ENCODE measurements at regions not wholly inside any gene's neighbourhood (a gene's known extent, or its start where the extent isn't known, plus 50 kb on each side); places are given as distances from the start of the nearest gene placed in this dataset.
"Not testable (repeated sequence)": the region's sequence is repeated elsewhere in the genome, so short reads cannot be mapped to it uniquely, and the experiment has no call there.

DNA sequence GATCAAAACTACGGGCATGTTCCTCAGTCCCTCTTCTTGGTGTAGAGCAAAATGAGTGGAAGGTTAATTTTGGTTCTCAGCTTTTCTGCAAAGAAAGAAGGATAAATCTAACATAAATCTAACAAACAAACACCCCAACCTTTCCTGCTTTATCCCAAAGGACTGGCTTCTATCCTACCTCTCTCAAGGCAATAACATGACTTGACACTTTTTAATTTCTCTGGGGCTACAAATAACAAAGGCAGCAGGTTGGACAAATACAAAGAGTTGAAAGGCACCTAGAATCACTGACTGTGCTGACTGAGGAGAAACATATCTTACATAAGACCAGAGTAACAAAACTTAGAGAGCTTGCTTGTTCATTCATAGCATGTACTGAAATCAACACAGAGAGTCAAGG is 703.6 kb upstream of the PITX2 start:
- no peaks in the 10 kb centered on the region for H3K79me2 ChIP-seq (ENCODE audit: control insufficient read depth, insufficient read depth, low read length, unreplicated experiment)
- no peak overlapping the region for H2AFZ ChIP-seq (ENCODE audit: low read length, unreplicated experiment)
- H3K27me3 ChIP-seq (ENCODE audit: insufficient read depth, low read length): no peaks in the 10 kb centered on the region
- H3K36me3 ChIP-seq (ENCODE audit: insufficient read depth, low read length): no peaks in the 10 kb centered on the region
- H3K4me3 ChIP-seq (ENCODE audit: low read depth, low read length): no peak overlapping the region
- peaks cover 21% of the 10 kb centered on the region for H3K4me1 ChIP-seq (ENCODE audit: control insufficient read depth, insufficient read depth, low read length, unreplicated experiment)
- H3K27ac ChIP-seq (ENCODE audit: low read depth, low read length): no peak overlapping the region

DNA sequence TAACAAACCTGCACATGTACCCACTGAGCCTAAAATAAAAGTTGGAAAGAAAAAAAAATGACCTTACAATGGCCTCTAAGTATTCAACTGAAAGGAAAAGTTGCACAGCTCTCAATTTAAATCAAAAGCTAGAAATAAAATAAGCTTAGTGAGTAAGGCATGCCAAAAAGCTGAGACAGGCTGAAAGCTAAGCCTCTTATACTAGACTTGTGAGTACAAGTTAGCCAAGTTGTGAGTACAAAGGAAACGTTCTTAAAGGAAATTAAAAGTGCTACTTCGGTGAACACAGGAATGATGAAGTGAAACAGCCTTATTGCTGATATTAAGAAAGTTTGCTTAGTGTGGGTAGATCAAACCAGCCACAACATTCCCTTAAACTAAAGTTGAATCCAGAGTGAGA is 707.9 kb upstream of the PITX2 start:
- H3K27me3 ChIP-seq (ENCODE audit: insufficient read depth, low read length): no peaks in the 10 kb centered on the region
- H3K79me2 ChIP-seq (ENCODE audit: control insufficient read depth, insufficient read depth, low read length, unreplicated experiment): no peaks in the 10 kb centered on the region
- no peak overlapping the region for H3K4me3 ChIP-seq (ENCODE audit: low read depth, low read length)
- no peak overlapping the region for H3K27ac ChIP-seq (ENCODE audit: low read depth, low read length)
- no peaks in the 10 kb centered on the region for H3K36me3 ChIP-seq (ENCODE audit: insufficient read depth, low read length)
- no peaks in the 10 kb centered on the region for H3K4me1 ChIP-seq (ENCODE audit: control insufficient read depth, insufficient read depth, low read length, unreplicated experiment)
- H2AFZ ChIP-seq (ENCODE audit: low read length, unreplicated experiment): peak overlapping the region; percentile 62

DNA sequence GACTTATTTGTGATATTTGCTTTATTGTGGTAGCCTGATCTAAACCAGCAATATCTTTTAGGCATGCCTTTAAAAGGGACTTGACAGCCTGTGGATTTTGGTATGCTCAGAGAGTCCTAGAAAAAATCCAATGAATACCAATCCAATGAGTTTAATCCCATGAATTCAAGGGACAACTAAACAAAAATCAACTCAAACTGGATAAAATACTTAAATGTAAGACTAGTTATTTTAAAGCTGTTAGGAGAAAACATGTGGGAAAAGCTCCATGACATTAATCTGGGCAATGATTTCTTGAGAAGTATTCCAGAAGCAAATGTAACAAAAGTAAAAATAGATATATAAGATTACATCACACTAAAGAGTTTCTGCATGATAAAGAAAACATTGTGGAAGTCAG is 711.5 kb upstream of the PITX2 start:
- H3K36me3 ChIP-seq (ENCODE audit: insufficient read depth, low read length): no peaks in the 10 kb centered on the region
- H3K4me3 ChIP-seq (ENCODE audit: low read depth, low read length): no peak overlapping the region
- no peak overlapping the region for H2AFZ ChIP-seq (ENCODE audit: low read length, unreplicated experiment)
- no peaks in the 10 kb centered on the region for H3K4me1 ChIP-seq (ENCODE audit: control insufficient read depth, insufficient read depth, low read length, unreplicated experiment)
- no peak overlapping the region for H3K27ac ChIP-seq (ENCODE audit: low read depth, low read length)
- no peaks in the 10 kb centered on the region for H3K27me3 ChIP-seq (ENCODE audit: insufficient read depth, low read length)
- H3K79me2 ChIP-seq (ENCODE audit: control insufficient read depth, insufficient read depth, low read length, unreplicated experiment): no peaks in the 10 kb centered on the region

DNA sequence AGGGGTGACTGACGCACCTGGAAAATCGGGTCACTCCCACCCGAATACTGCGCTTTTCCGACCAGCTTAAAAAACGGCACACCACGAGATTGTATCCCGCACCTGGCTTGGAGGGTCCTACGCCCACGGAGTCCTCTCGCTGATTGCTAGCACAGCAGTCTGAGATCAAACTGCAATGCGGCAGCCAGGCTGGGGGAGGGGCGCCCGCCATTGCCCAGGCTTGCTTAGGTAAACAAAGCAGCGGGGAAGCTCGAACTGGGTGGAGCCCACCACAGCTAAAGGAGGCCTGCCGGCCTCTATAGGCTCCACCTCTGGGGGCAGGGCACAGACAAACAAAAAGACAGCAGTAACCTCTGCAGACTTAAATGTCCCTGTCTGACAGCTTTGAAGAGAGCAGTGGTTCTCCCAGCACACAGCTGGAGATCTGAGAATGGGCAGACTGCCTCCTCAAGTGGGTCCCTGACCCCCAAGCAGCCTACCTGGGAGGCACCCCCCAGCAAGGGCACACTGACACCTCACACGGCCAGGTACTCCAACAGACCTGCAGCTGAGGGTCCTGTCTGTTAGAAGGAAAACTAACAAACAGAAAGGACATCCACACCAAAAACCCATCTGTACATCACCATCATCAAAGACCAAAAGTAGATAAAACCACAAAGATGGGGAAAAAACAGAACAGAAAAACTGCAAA is 714.5 kb upstream of the PITX2 start:
- not testable (repeated sequence) for H3K4me3 ChIP-seq (ENCODE audit: low read depth, low read length); H2AFZ ChIP-seq (ENCODE audit: low read length, unreplicated experiment); H3K27ac ChIP-seq (ENCODE audit: low read depth, low read length)

DNA sequence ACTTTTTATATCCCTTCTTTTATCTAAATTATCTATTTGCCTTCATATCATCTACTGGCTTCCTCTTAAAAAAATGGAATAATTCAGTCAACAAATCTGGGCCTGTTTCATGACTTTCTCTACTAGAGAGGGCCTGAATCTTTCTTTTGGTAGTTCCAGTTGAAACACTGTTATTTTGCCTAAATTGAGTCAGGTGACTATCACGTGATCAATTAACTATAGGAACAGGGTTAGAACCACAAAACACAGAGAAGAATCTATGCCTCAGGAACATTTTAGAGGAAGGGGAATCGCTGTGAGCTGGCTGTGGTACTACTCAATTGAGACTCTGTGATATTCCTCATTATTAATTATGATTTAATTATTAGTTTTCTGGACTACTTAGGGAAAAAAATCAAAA is 736.7 kb upstream of the PITX2 start:
- H3K36me3 ChIP-seq (ENCODE audit: insufficient read depth, low read length): no peaks in the 10 kb centered on the region
- peaks cover 13% of the 10 kb centered on the region for H3K27me3 ChIP-seq (ENCODE audit: insufficient read depth, low read length)
- no peak overlapping the region for H3K27ac ChIP-seq (ENCODE audit: low read depth, low read length)
- H3K4me1 ChIP-seq (ENCODE audit: control insufficient read depth, insufficient read depth, low read length, unreplicated experiment): no peaks in the 10 kb centered on the region
- no peak overlapping the region for H3K4me3 ChIP-seq (ENCODE audit: low read depth, low read length)
- no peaks in the 10 kb centered on the region for H3K79me2 ChIP-seq (ENCODE audit: control insufficient read depth, insufficient read depth, low read length, unreplicated experiment)
- H2AFZ ChIP-seq (ENCODE audit: low read length, unreplicated experiment): no peak overlapping the region

More for the DNA sequence above, 714.5 kb upstream of the PITX2 start:
- not testable (repeated sequence) for H3K79me2 ChIP-seq (ENCODE audit: control insufficient read depth, insufficient read depth, low read length, unreplicated experiment); H3K4me1 ChIP-seq (ENCODE audit: control insufficient read depth, insufficient read depth, low read length, unreplicated experiment); H3K27me3 ChIP-seq (ENCODE audit: insufficient read depth, low read length); H3K36me3 ChIP-seq (ENCODE audit: insufficient read depth, low read length)

DNA sequence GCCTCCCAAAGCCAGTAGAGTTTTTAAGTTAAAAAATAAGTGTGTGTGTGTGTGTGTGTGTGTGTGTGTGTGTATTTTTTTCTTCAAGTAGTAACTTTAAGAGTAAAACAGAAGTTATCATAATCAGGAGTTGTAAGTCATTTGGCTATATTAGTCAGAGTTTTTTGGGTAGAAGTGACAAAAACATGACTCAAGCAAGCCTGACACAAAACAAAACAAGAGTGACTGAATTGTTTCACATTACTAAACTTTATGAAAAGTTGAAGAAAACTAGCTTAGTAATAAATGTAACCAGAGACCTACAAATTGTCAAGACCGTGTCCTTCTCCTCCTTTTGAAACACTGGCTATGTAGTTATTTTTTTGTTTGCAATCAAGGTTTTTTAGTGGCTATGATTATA is 738.0 kb upstream of the PITX2 start:
- Histone ChIP-seq H3K4me3 (ENCODE audit: low read depth, low read length) (no peak overlapping the region), H3K79me2 (ENCODE audit: control insufficient read depth, insufficient read depth, low read length, unreplicated experiment) (no peaks in the 10 kb centered on the region), H3K36me3 (ENCODE audit: insufficient read depth, low read length) (no peaks in the 10 kb centered on the region), H3K27ac (ENCODE audit: low read depth, low read length) (no peak overlapping the region), H3K27me3 (ENCODE audit: insufficient read depth, low read length) (0 out of 2 replicates have a peak, but pooled peaks cover 2% of the 10 kb centered on the region), H3K4me1 (ENCODE audit: control insufficient read depth, insufficient read depth, low read length, unreplicated experiment) (no peaks in the 10 kb centered on the region), H2AFZ (ENCODE audit: low read length, unreplicated experiment) (no peak overlapping the region)

DNA sequence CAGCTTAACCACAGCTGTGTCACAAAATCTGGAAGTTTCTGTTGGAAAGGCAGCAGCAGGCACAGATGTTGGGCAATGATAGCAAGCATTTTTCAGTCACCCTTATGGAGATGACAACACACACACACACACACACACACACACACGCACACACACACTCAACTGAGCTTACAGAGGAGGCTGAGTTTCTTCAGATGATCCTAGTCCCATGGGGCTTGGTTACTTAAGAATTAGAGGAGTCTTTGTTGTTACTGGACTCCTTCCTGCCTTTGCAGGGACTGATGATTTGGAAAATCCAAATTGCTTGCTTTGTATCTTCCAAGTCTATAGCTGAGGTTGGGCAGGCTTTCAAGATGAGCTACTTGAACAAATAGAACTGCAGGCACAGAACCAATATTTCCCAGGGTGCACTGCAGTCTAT is 740.1 kb upstream of the PITX2 start:
- H3K27ac ChIP-seq (ENCODE audit: low read depth, low read length): no peak overlapping the region
- H3K36me3 ChIP-seq (ENCODE audit: insufficient read depth, low read length): no peaks in the 10 kb centered on the region
- no peaks in the 10 kb centered on the region; the same call in 1 of the 2 replicates for H3K27me3 ChIP-seq (ENCODE audit: insufficient read depth, low read length)
- H3K4me1 ChIP-seq (ENCODE audit: control insufficient read depth, insufficient read depth, low read length, unreplicated experiment): no peaks in the 10 kb centered on the region
- H2AFZ ChIP-seq (ENCODE audit: low read length, unreplicated experiment): no peak overlapping the region
- H3K4me3 ChIP-seq (ENCODE audit: low read depth, low read length): no peak overlapping the region
- H3K79me2 ChIP-seq (ENCODE audit: control insufficient read depth, insufficient read depth, low read length, unreplicated experiment): no peaks in the 10 kb centered on the region

DNA sequence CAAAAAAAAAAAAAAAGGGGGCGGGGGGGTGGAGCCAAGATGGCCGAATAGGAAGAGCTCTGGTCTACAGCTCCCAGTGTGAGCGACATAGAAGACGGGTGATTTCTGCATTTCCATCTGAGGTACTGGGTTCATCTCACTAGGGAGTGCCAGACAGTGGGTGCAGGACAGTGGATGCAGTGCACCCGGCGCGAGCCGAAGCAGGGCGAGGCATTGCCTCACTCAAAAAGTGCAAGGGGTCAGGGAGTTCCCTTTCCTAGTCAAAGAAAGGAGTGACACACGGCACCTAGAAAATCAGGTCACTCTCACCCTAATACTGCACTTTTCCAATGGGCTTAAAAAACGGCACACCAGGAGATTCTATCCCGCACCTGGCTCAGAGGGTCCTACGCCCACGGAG is 755.0 kb upstream of the PITX2 start:
- not testable (repeated sequence) for H3K36me3 ChIP-seq (ENCODE audit: insufficient read depth, low read length); H3K4me3 ChIP-seq (ENCODE audit: low read depth, low read length); H3K27me3 ChIP-seq (ENCODE audit: insufficient read depth, low read length); H3K4me1 ChIP-seq (ENCODE audit: control insufficient read depth, insufficient read depth, low read length, unreplicated experiment); H3K27ac ChIP-seq (ENCODE audit: low read depth, low read length); H2AFZ ChIP-seq (ENCODE audit: low read length, unreplicated experiment); H3K79me2 ChIP-seq (ENCODE audit: control insufficient read depth, insufficient read depth, low read length, unreplicated experiment)

DNA sequence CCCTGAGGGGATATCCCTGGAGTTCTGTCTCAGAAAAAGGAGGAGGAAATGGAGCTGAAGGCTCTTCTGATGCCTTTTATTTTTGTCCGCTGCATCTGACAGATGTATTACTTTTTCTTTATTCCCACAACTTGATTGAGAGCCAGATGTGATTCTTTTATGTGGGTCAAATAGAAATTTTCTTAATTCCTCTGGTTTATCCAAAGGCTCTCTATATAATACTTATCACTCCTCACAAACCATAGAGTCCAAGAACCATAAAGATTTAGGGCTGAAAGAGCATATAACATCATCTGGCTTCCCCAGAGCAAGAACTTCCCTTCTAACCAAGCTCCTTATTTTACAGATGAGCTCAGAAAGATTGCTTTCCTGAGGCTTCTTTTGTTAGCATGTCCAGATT is 756.7 kb upstream of the FAM241A start:
- no peak overlapping the region for H3K4me3 ChIP-seq (ENCODE audit: low read depth, low read length)
- H3K27me3 ChIP-seq (ENCODE audit: insufficient read depth, low read length): peaks cover 38% of the 10 kb centered on the region; the same call in 1 of the 2 replicates
- no peaks in the 10 kb centered on the region for H3K36me3 ChIP-seq (ENCODE audit: insufficient read depth, low read length)
- no peak overlapping the region for H2AFZ ChIP-seq (ENCODE audit: low read length, unreplicated experiment)
- no peak overlapping the region for H3K27ac ChIP-seq (ENCODE audit: low read depth, low read length)
- no peaks in the 10 kb centered on the region for H3K4me1 ChIP-seq (ENCODE audit: control insufficient read depth, insufficient read depth, low read length, unreplicated experiment)
- no peaks in the 10 kb centered on the region for H3K79me2 ChIP-seq (ENCODE audit: control insufficient read depth, insufficient read depth, low read length, unreplicated experiment)

DNA sequence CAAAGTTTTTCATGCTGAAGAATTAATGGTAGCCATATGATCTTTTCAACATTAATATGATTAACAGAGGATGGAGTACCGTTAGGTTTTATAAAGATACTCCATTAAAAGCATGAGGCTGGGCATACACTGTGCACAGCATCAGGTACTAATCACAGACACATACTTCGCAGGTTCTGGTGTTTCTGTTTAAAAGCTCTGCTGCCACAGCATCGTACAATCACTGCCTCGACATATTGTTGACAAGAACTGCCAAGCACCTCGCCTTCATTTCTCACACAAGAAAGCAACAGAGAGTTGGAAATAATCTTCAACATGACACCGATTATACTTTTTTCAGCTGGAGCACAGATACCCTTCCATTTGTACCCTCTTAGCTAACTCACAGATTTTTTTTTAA is 753.4 kb upstream of the FAM241A start:
- H2AFZ ChIP-seq (ENCODE audit: low read length, unreplicated experiment): no peak overlapping the region
- no peak overlapping the region for H3K27ac ChIP-seq (ENCODE audit: low read depth, low read length)
- H3K4me3 ChIP-seq (ENCODE audit: low read depth, low read length): no peak overlapping the region
- H3K4me1 ChIP-seq (ENCODE audit: control insufficient read depth, insufficient read depth, low read length, unreplicated experiment): no peaks in the 10 kb centered on the region
- H3K36me3 ChIP-seq (ENCODE audit: insufficient read depth, low read length): no peaks in the 10 kb centered on the region
- H3K27me3 ChIP-seq (ENCODE audit: insufficient read depth, low read length): peaks cover 31% of the 10 kb centered on the region; the same call in 1 of the 2 replicates
- H3K79me2 ChIP-seq (ENCODE audit: control insufficient read depth, insufficient read depth, low read length, unreplicated experiment): no peaks in the 10 kb centered on the region

DNA sequence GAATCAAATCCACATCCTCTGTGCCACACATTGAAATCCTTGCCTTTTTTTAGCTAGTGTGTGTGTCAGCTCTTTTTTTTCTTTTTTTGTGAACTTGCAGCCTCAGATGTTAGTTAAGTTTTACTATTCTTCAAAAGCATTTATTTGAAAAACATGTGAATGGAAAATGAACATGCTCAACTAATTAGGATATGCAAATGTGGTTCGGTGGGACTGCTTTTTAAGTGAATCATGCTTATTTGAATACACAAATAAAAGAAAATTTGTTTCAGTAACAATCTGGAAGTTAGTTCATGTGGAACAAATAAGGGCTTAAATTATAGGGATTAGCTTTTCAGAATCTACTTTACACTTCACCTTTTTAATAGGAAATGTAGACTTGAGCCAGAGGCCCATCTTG is 751.5 kb upstream of the FAM241A start:
- H3K27ac ChIP-seq (ENCODE audit: low read depth, low read length): no peak overlapping the region
- peaks cover 25% of the 10 kb centered on the region; the same call in 1 of the 2 replicates for H3K27me3 ChIP-seq (ENCODE audit: insufficient read depth, low read length)
- no peak overlapping the region for H2AFZ ChIP-seq (ENCODE audit: low read length, unreplicated experiment)
- H3K36me3 ChIP-seq (ENCODE audit: insufficient read depth, low read length): no peaks in the 10 kb centered on the region
- no peak overlapping the region for H3K4me3 ChIP-seq (ENCODE audit: low read depth, low read length)
- H3K4me1 ChIP-seq (ENCODE audit: control insufficient read depth, insufficient read depth, low read length, unreplicated experiment): no peaks in the 10 kb centered on the region
- H3K79me2 ChIP-seq (ENCODE audit: control insufficient read depth, insufficient read depth, low read length, unreplicated experiment): no peaks in the 10 kb centered on the region
